AG04450 (cell line): ENCODE measurements at regions not wholly inside any gene's neighbourhood (a gene's known extent, or its start where the extent isn't known, plus 50 kb on each side); places are given as distances from the start of the nearest gene placed in this dataset.

Source experiments
- CTCF ChIA-PET: fragments of 300-600, 350-600 bp; formaldehyde crosslinking; extraction: SDS; loops from one replicate; lab custom pipeline; 2022; ENCODE audit warnings: antibody characterized with exemption, inconsistent platforms; lab: Charles Lee
- POLR2A ChIA-PET: fragments of 350-600 bp; formaldehyde crosslinking; extraction: SDS; loops from one replicate; lab custom pipeline; 2021; ENCODE audit warnings: antibody characterized with exemption, inconsistent platforms; lab: Yijun Ruan, JAX
- DNase-seq: peaks from one replicate; pipeline ENCODE4 v3.0.0-alpha.2; 2011; ENCODE audit warnings: low read depth, low spot score
- H3K27ac ChIP-seq: one replicate; pipeline ENCODE4 v1.5.1; 2012; ENCODE audit warnings: low read depth, low read length, control low read depth
- H3K27me3 ChIP-seq: one replicate; pipeline ENCODE4 v1.6.0; 2012; ENCODE audit warnings: low read length; ENCODE audit not compliant: control insufficient read depth, insufficient read depth
- H3K4me3 ChIP-seq: 2 replicates; pipeline ENCODE4 v1.5.1; 2011; ENCODE audit warnings: mild to moderate bottlenecking, low read depth, low read length, control low read depth
- H3K9me3 ChIP-seq: 2 replicates; pipeline ENCODE4 v1.5.1; 2012; ENCODE audit warnings: low read length; ENCODE audit not compliant: control insufficient read depth, insufficient read depth
- TF ChIP-seq, protein P1 (sequence below): IDR thresholded peaks from 2 replicates; pipeline ENCODE4 v1.5.1; 2011; ENCODE audit warnings: low read depth, low read length, control low read depth, inconsistent platforms

DNA sequence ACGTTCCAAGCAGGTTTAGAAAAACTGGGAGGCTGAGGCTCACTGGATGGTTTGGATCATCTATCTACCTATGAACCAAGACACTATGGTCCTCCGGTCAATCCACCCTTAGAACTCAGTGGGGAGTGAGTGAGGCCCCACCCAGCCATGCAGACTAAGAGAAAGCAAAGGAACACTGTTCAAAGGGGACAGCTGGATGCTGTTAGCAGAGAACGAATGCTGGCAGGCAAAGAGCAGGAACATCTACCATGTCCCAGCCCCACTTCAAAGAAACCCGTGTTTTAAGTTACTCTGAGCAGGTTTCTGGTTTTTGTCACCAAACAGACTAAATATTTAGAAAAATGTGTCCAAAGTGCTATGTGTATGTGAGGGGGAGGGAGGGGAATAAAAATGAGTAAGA, 183.4 kb upstream of the XYLT1 start:
- POLR2A ChIA-PET: no interaction called here
- TF ChIP-seq, protein P1, sequence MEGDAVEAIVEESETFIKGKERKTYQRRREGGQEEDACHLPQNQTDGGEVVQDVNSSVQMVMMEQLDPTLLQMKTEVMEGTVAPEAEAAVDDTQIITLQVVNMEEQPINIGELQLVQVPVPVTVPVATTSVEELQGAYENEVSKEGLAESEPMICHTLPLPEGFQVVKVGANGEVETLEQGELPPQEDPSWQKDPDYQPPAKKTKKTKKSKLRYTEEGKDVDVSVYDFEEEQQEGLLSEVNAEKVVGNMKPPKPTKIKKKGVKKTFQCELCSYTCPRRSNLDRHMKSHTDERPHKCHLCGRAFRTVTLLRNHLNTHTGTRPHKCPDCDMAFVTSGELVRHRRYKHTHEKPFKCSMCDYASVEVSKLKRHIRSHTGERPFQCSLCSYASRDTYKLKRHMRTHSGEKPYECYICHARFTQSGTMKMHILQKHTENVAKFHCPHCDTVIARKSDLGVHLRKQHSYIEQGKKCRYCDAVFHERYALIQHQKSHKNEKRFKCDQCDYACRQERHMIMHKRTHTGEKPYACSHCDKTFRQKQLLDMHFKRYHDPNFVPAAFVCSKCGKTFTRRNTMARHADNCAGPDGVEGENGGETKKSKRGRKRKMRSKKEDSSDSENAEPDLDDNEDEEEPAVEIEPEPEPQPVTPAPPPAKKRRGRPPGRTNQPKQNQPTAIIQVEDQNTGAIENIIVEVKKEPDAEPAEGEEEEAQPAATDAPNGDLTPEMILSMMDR: no peak
- Histone ChIP-seq H3K27ac (no peak overlapping the region), H3K27me3 (peaks cover 3% of the 10 kb centered on the region), H3K4me3 (no peak overlapping the region), H3K9me3 (no peaks in the 10 kb centered on the region)
- CTCF ChIA-PET: no interaction called here
- DNase-seq: no peak

DNA sequence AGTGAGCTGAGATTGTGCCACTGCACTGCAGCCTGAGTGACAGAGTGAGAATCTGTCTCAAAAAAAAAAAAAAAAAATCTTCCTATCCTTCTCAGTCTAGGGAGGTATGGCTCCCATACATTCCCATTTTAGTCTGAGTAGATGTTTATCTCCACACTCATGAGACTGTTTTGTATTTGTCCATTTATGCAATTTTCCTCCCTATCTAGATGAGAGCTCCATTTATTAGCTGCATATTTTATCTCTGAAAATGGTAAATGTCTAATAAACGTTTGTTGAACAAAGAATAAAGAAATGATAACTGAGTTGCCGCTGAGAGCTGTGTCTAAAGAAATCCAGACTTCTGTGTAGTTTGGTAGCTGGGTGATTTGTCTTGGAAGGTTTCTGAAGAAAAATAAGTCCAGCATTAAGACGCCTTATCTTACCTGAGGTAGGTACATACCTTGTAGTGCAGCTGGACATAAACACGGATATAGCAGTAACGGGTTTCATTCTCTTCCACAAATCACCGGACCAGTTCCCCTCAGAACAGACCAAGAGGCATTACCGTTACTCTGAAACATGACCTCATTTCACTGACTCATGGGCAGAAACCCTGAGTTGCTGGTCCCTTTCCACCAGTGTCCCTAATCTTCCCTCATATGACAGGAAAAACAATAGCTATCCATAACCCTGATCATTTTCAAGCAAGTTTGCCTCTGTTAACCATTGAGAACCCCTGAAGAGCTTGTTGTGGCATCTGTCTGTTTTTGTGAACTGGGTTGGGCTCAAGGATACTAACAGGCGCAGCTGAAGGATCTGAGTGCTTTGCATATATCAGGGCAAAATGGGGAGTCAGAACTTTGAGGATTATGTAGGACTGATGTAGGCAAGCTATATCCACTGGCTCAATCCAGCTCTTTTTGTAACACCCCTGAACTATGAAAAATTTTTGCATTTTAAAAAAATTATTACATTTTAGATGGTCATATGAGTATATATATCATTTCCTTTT, 177.4 kb upstream of the XYLT1 start:
- POLR2A ChIA-PET: no interaction called here
- peaks cover 2% of the 10 kb centered on the region for H3K27me3 ChIP-seq
- TF ChIP-seq, protein P1: no peak
- H3K4me3 ChIP-seq: no peak overlapping the region
- CTCF ChIA-PET: no interaction called here
- H3K27ac ChIP-seq: no peak overlapping the region
- no peak for DNase-seq
- H3K9me3 ChIP-seq: no peaks in the 10 kb centered on the region

DNA sequence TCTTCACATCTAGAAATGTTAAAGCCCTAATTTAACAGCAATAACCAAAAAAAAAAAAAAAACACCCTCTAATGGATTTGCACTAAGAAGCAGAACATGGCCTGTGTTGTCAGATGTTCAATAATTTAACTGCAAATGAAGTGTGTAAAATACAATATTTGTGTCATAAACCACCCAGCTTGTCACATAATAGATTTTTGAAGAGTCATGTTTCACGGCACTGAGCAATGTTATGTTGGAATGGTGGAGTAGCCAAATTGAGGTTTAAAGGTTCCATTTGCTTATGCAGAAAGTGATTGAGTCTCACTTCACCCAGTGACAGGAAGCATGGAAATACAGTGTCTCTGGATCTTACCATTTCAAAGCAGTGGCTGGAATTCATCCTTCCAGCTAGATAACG, 173.2 kb upstream of the XYLT1 start:
- H3K27ac ChIP-seq: no peak overlapping the region
- CTCF ChIA-PET: no interaction called here
- POLR2A ChIA-PET: no interaction called here
- H3K4me3 ChIP-seq: no peak overlapping the region
- TF ChIP-seq, protein P1: no peak
- DNase-seq: no peak
- H3K9me3 ChIP-seq: no peaks in the 10 kb centered on the region
- H3K27me3 ChIP-seq: no peaks in the 10 kb centered on the region

DNA sequence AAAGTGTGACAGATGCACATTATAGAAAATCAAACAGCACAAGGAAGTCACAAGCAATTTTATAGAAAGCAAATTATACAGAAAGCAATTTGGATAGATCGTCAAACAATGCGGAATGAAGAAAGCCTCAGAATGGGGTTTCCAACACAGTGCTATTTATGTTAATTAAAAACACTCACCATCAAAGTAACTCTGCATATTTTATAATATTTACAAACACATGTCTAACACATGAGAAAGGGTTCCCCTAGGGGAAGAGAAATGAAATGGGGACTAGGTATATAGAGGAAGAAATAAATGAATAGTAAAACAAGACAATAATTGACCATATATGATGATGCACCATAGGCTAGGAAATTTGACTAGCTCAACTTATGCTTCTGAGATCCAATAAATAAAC, 171.2 kb upstream of the XYLT1 start:
- POLR2A ChIA-PET: no interaction called here
- CTCF ChIA-PET: no interaction called here
- no peaks in the 10 kb centered on the region for H3K9me3 ChIP-seq
- H3K4me3 ChIP-seq: no peak overlapping the region
- no peak for DNase-seq
- TF ChIP-seq, protein P1: no peak
- H3K27me3 ChIP-seq: no peaks in the 10 kb centered on the region
- H3K27ac ChIP-seq: no peak overlapping the region

DNA sequence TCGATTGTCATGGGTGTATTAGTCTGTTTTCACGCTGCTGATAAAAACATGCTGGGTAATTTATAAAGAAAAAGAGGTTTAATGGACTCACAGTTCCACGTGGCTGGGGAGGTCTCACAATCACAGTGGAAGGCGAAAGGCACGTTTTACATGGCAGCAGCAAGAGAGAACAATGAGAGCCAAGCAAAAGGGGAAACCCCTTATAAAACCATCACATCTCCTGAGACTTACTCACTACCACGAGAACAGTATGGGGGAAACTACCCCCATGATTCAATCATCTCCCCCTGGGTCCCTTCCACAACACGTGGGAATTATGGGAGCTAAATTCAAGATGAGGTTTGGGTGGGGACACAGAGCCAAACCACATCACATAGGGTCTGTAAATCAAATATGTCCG, 167.4 kb upstream of the XYLT1 start:
- H3K9me3 ChIP-seq: no peaks in the 10 kb centered on the region
- no peak overlapping the region for H3K27ac ChIP-seq
- no peaks in the 10 kb centered on the region for H3K27me3 ChIP-seq
- TF ChIP-seq, protein P1: no peak
- no peak overlapping the region for H3K4me3 ChIP-seq
- POLR2A ChIA-PET: no interaction called here
- CTCF ChIA-PET: no interaction called here
- no peak for DNase-seq
